Uterus (tissue), 3 donors: ENCODE measurements at regions not wholly inside any gene's neighbourhood (a gene's known extent, or its start where the extent isn't known, plus 50 kb on each side); places are given as distances from the start of the nearest gene placed in this dataset.
"Not testable (repeated sequence)": the region's sequence is repeated elsewhere in the genome, so short reads cannot be mapped to it uniquely, and the experiment has no call there.

Experiments
- DNase-seq, 2 donors: peaks; one replicate each; pipeline ENCODE4 v3.0.0-alpha.2; 2019 to 2020
- H3K27ac ChIP-seq, 2 donors: fragments of 200-600 bp; sonication (generic); 1 replicate in 1 of 2; 2 replicates in 1 of 2; pipeline ENCODE4 v1.5.1; 2016 to 2018
- H3K27me3 ChIP-seq, 2 donors: fragments of 200-600 bp; sonication (generic); one replicate each; pipeline ENCODE4 v1.5.1; 2018 to 2019; ENCODE audit warnings: control low read depth in 1 of 2
- H3K36me3 ChIP-seq, 2 donors: fragments of 200-600 bp; sonication (generic); one replicate each; pipeline ENCODE4 v1.5.1; 2019; ENCODE audit warnings: control low read depth in 1 of 2
- H3K4me1 ChIP-seq, 2 donors: fragments of 200-600 bp; sonication (generic); one replicate each; pipeline ENCODE4 v1.5.1; 2018 to 2019; ENCODE audit warnings: control low read depth in 1 of 2
- H3K4me3 ChIP-seq, 2 donors: fragments of 200-600 bp; sonication (generic); 1 replicate in 1 of 2; 2 replicates in 1 of 2; pipeline ENCODE4 v1.5.1; 2018 to 2019; ENCODE audit warnings: mild to moderate bottlenecking in 1 of 2
- H3K9me3 ChIP-seq, 2 donors: fragments of 200-600 bp; sonication (generic); one replicate each; pipeline ENCODE4 v1.5.1; 2019; ENCODE audit warnings: control low read depth in 1 of 2
- POLR2A ChIP-seq, 2 donors: fragments of 450-650 bp; IDR thresholded peaks; one replicate each; pipeline ENCODE4 v1.6.1; 2016; ENCODE audit warnings: antibody characterized with exemption in 2 of 2, mild to moderate bottlenecking in 1 of 2, moderate library complexity in 1 of 2
- intact Hi-C: fragments of 100-400 bp; cut with DNase I; formaldehyde crosslinking; loops from one replicate; pipeline ENCODE4 v1.15.1; 2023; ENCODE audit warnings: low total_unique reads
- TF ChIP-seq, protein P1 (sequence below), 4 experiments: fragments of 200-600 bp in 2 of 4; fragments of 450-650 bp in 2 of 4; sonication (generic) in 2 of 4; IDR thresholded peaks; one replicate each; pipeline ENCODE4 v1.5.1; 2016 to 2019; ENCODE audit warnings: antibody characterized with exemption in 4 of 4, mild to moderate bottlenecking in 2 of 4, moderate library complexity in 1 of 4
- donor health status: DM: yes; HTN: yes; CAD: no.

- H3K9me3 ChIP-seq: no peaks in the 10 kb centered on the region
- intact Hi-C loops: no loop called here
- TF ChIP-seq POLR2A (IDR thresholded peaks at IDR 0.05): no peak
- TF ChIP-seq, protein P1, sequence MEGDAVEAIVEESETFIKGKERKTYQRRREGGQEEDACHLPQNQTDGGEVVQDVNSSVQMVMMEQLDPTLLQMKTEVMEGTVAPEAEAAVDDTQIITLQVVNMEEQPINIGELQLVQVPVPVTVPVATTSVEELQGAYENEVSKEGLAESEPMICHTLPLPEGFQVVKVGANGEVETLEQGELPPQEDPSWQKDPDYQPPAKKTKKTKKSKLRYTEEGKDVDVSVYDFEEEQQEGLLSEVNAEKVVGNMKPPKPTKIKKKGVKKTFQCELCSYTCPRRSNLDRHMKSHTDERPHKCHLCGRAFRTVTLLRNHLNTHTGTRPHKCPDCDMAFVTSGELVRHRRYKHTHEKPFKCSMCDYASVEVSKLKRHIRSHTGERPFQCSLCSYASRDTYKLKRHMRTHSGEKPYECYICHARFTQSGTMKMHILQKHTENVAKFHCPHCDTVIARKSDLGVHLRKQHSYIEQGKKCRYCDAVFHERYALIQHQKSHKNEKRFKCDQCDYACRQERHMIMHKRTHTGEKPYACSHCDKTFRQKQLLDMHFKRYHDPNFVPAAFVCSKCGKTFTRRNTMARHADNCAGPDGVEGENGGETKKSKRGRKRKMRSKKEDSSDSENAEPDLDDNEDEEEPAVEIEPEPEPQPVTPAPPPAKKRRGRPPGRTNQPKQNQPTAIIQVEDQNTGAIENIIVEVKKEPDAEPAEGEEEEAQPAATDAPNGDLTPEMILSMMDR (IDR thresholded peaks at IDR 0.05): no peak
- no peaks in the 10 kb centered on the region for H3K27me3 ChIP-seq
- no peak overlapping the region for H3K4me3 ChIP-seq
- DNase-seq: no peak
- H3K36me3 ChIP-seq: no peaks in the 10 kb centered on the region
- H3K27ac ChIP-seq: no peak overlapping the region
- H3K4me1 ChIP-seq: no peaks in the 10 kb centered on the region
These were observed 709.1 kb upstream of the FAM241A start for GRCh38 chr4:111435986-111436744.

DNA sequence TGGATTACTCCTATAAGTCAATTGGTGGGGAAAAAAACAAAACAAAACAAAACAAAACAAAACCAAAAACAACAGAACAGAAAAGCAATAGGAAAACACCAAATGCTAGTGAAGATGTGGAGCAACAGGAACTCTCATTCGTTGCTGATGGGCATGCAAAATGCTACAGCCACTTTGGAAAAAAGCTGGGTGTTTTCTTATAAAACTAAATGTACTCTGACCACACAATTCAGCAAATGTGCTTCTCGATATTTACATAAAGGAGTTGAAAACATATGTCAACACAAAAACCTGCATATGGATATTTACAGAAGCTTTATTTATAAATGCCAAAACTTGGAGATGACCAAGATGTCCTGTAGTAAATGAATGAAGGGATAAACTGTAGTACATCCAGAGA lies 703.6 kb upstream of the FAM241A start:
- H3K4me1 ChIP-seq: no peaks in the 10 kb centered on the region
- no peak for DNase-seq
- no peaks in the 10 kb centered on the region for H3K9me3 ChIP-seq
- no peaks in the 10 kb centered on the region for H3K36me3 ChIP-seq
- H3K4me3 ChIP-seq: no peak overlapping the region
- H3K27me3 ChIP-seq: no peaks in the 10 kb centered on the region
- intact Hi-C loops: no loop called here
- H3K27ac ChIP-seq: no peak overlapping the region
- no peak for TF ChIP-seq POLR2A (IDR thresholded peaks at IDR 0.05)
- TF ChIP-seq, protein P1 (IDR thresholded peaks at IDR 0.05): no peak

DNA sequence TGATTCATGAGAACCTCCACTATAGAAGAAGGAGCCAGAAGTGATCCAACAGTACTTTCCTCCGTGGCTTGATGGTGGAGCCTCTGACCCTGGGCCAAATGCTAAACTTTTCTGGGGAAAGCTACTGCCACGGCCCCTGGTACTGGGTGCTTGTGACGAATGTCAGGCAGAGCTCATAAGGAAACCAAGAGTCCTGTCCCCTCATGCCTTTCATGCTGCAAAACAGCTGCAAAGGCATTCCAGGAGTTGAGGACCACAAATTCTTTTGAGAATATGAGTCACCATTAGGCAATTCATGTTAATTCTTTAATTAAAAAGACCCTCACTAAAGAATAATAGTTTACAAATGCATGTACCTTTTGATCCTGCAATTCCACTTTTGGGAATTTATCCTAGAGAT lies 700.4 kb upstream of the FAM241A start:
- H3K27ac ChIP-seq, DNase-seq, H3K4me1 ChIP-seq, H3K27me3 ChIP-seq, intact Hi-C loops, H3K36me3 ChIP-seq, H3K9me3 ChIP-seq, H3K4me3 ChIP-seq: not testable (repeated sequence)

GRCh38 chr4:111449657-111450056 lies 695.6 kb upstream of the FAM241A start:
- DNase-seq: no peak
- H3K36me3 ChIP-seq: no peaks in the 10 kb centered on the region
- no peaks in the 10 kb centered on the region for H3K27me3 ChIP-seq
- no peaks in the 10 kb centered on the region for H3K4me1 ChIP-seq
- H3K9me3 ChIP-seq: no peaks in the 10 kb centered on the region
- intact Hi-C loops: no loop called here
- no peak overlapping the region for H3K4me3 ChIP-seq
- TF ChIP-seq, protein P1 (IDR thresholded peaks at IDR 0.05): no peak
- no peak for TF ChIP-seq POLR2A (IDR thresholded peaks at IDR 0.05)
- H3K27ac ChIP-seq: no peak overlapping the region

DNA sequence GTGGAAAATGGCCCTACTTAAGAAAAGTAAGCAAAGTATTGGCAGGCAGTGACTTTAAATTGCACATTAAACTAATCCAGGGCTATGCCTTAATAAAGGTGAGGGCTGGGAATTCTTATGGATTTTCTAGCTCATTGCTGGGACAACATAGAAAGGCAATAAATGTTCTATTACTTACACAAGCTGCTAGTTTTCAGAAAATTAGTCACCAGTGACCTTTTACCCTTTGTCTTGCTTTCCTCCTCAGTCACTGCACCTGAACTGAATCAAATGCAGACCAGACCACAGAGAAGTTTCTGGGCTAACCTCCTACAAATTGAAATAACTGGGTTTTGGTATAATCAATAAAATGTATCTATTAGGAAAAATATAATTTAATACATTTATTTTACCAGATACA lies 694.4 kb upstream of the FAM241A start:
- no peak for DNase-seq
- H3K36me3 ChIP-seq: no peaks in the 10 kb centered on the region
- no peaks in the 10 kb centered on the region for H3K4me1 ChIP-seq
- H3K27me3 ChIP-seq: no peaks in the 10 kb centered on the region
- H3K27ac ChIP-seq: no peak overlapping the region
- TF ChIP-seq POLR2A (IDR thresholded peaks at IDR 0.05): no peak
- intact Hi-C loops: no loop called here
- H3K9me3 ChIP-seq: no peaks in the 10 kb centered on the region
- H3K4me3 ChIP-seq: no peak overlapping the region

GRCh38 chr4:111453216-111453615 lies 692.0 kb upstream of the FAM241A start:
- no peak for DNase-seq
- H3K9me3 ChIP-seq: no peaks in the 10 kb centered on the region
- TF ChIP-seq, protein P1 (IDR thresholded peaks at IDR 0.05): no peak
- TF ChIP-seq POLR2A (IDR thresholded peaks at IDR 0.05): no peak
- intact Hi-C loops: no loop called here
- H3K36me3 ChIP-seq: no peaks in the 10 kb centered on the region
- no peaks in the 10 kb centered on the region for H3K27me3 ChIP-seq
- no peak overlapping the region for H3K4me3 ChIP-seq
- no peak overlapping the region for H3K27ac ChIP-seq
- H3K4me1 ChIP-seq: no peaks in the 10 kb centered on the region
